Sigmoid colon (tissue), 6 donors: ENCODE measurements at regions not wholly inside any gene's neighbourhood (a gene's known extent, or its start where the extent isn't known, plus 50 kb on each side); places are given as distances from the start of the nearest gene placed in this dataset.
A peak's percentile ranks its signal among the peaks of the same experiment; 100 is the strongest.

Experiments
- DNase-seq: peaks from one replicate; pipeline ENCODE4 v3.0.0-alpha.2; 2019
- H3K27ac ChIP-seq, 4 donors: fragments of 200-600 bp; sonication (generic); one replicate each; pipeline ENCODE4 v1.5.1; 2016 to 2019; ENCODE audit warnings: mild to moderate bottlenecking in 1 of 4
- H3K27me3 ChIP-seq, 3 donors: fragments of 200-600 bp; sonication (generic); one replicate each; pipeline ENCODE4 v1.5.1; 2019; ENCODE audit warnings: mild to moderate bottlenecking in 1 of 3
- H3K36me3 ChIP-seq, 4 donors: fragments of 200-600 bp; sonication (generic); one replicate each; pipeline ENCODE4 v1.5.1; 2016 to 2019
- H3K4me1 ChIP-seq, 4 donors: fragments of 200-600 bp; sonication (generic); one replicate each; pipeline ENCODE4 v1.5.1; 2017 to 2019
- H3K4me3 ChIP-seq, 4 donors: fragments of 200-600 bp; sonication (generic); one replicate each; pipeline ENCODE4 v1.5.1; 2017 to 2019; ENCODE audit warnings: mild to moderate bottlenecking in 2 of 4, moderate library complexity in 1 of 4
- H3K9me3 ChIP-seq, 4 donors: fragments of 200-600 bp in 3 of 4; sonication (generic) in 3 of 4; one replicate each; pipeline versions ENCODE4 v1.5.1 to v1.6.1; 2013 to 2019
- EP300 ChIP-seq, 4 donors: sonication (generic); formaldehyde crosslinking; IDR thresholded peaks; one replicate each; pipeline ENCODE4 v1.6.1; 2017; ENCODE audit warnings: antibody characterized with exemption in 4 of 4
- POLR2A ChIP-seq, 2 donors: fragments of 450-650 bp; IDR thresholded peaks; one replicate each; pipeline ENCODE4 v1.6.1; 2016; ENCODE audit warnings: antibody characterized with exemption in 2 of 2, mild to moderate bottlenecking in 2 of 2, moderate library complexity in 2 of 2
- POLR2AphosphoS5 ChIP-seq, 4 donors: sonication (generic); formaldehyde crosslinking; IDR thresholded peaks; one replicate each; pipeline ENCODE4 v1.6.1; 2017; ENCODE audit warnings: antibody characterized with exemption in 4 of 4
- WGBS, 2 donors: extraction: QIAGEN DNeasy Blood & Tissue Kit; methylation state at CpG; one replicate each; pipeline ENCODE4 v1.1.7; 2013; 5-methylcytosine and 5-hydroxymethylcytosine counted together
- intact Hi-C: fragments of 100-400 bp; cut with DNase I; formaldehyde crosslinking; loops from one replicate; pipeline ENCODE4 v1.15.1; 2023
- TF ChIP-seq, protein P1 (sequence below), 4 experiments: fragments of 450-650 bp in 3 of 4; fragments of 200-600 bp in 1 of 4; IDR thresholded peaks; one replicate each; pipeline ENCODE4 v1.5.1; 2016 to 2019; ENCODE audit warnings: antibody characterized with exemption in 4 of 4, mild to moderate bottlenecking in 3 of 4, moderate library complexity in 2 of 4
- donor health status: healthy with polysubstance abuse.
- donor health status: healthy.

DNA sequence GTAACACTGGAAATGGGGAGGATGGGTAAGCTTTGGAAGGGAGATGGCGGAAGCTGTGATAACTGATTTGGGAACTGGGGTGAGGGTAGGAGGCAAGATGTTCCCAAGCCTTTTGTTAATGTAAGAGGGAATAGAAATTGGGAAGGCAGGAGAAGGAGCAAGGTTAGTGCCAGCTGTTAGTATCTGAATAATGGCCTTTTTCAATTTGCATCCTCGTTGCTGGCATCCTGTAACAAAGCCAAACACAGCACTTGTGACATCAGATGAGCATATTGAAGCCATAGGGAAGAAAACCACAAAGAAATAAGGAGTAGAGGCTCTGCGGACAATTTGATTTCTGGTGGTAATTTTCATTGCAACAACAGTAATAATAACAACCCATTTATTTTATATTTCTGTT lies 70.9 kb upstream of the CLMP start:
- no peak for DNase-seq
- no peaks in the 10 kb centered on the region for H3K36me3 ChIP-seq
- no peak for TF ChIP-seq EP300 (IDR thresholded peaks at IDR 0.05)
- TF ChIP-seq, protein P1, sequence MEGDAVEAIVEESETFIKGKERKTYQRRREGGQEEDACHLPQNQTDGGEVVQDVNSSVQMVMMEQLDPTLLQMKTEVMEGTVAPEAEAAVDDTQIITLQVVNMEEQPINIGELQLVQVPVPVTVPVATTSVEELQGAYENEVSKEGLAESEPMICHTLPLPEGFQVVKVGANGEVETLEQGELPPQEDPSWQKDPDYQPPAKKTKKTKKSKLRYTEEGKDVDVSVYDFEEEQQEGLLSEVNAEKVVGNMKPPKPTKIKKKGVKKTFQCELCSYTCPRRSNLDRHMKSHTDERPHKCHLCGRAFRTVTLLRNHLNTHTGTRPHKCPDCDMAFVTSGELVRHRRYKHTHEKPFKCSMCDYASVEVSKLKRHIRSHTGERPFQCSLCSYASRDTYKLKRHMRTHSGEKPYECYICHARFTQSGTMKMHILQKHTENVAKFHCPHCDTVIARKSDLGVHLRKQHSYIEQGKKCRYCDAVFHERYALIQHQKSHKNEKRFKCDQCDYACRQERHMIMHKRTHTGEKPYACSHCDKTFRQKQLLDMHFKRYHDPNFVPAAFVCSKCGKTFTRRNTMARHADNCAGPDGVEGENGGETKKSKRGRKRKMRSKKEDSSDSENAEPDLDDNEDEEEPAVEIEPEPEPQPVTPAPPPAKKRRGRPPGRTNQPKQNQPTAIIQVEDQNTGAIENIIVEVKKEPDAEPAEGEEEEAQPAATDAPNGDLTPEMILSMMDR (IDR thresholded peaks at IDR 0.05), result no peak
- no peak for TF ChIP-seq POLR2AphosphoS5 (IDR thresholded peaks at IDR 0.05)
- no peak for TF ChIP-seq POLR2A (IDR thresholded peaks at IDR 0.05)
- peaks cover 0 to 8% (median 5%) of the 10 kb centered on the region in 4 donors for H3K4me1 ChIP-seq
- no peaks in the 10 kb centered on the region for H3K9me3 ChIP-seq
- intact Hi-C loops, result no loop called here
- H3K27me3 ChIP-seq, result no peaks in the 10 kb centered on the region
- no peak overlapping the region for H3K4me3 ChIP-seq
- no peak overlapping the region for H3K27ac ChIP-seq
- 76 to 83% methylated on average over 3 of the region's 3 CpGs for WGBS, 2 donors

DNA sequence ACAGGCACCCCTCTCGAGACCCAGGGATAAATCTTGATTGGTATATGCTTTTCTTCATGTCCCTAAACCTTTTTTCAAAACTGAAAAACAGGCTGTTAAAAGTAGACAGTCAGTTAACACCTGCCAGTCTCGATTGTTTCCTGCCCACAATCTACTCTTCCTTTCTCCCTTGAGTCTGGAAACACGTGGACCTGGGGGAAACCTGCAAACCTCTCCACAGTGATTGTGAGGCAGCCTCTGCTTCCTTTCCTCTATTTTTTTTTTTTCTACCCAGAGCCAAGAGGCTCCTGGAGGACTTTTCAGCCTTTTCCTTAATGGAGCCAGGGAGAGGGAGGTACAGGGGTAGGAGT lies 69.4 kb upstream of the CLMP start:
- H3K36me3 ChIP-seq, result no peaks in the 10 kb centered on the region
- H3K4me3 ChIP-seq, result no peak overlapping the region
- intact Hi-C loops, result no loop called here
- no peaks in the 10 kb centered on the region for H3K27me3 ChIP-seq
- TF ChIP-seq POLR2AphosphoS5 (IDR thresholded peaks at IDR 0.05), result no peak
- no peak for TF ChIP-seq EP300 (IDR thresholded peaks at IDR 0.05)
- TF ChIP-seq POLR2A (IDR thresholded peaks at IDR 0.05), result no peak
- TF ChIP-seq, protein P1 (IDR thresholded peaks at IDR 0.05), result no peak
- no peaks in the 10 kb centered on the region for H3K9me3 ChIP-seq
- no peak overlapping the region for H3K27ac ChIP-seq
- WGBS, 2 donors, result 19 to 21% methylated on average over 3 of the region's 3 CpGs
- H3K4me1 ChIP-seq, result peaks cover 0 to 9% (median 5%) of the 10 kb centered on the region in 4 donors
- DNase-seq, result no peak

DNA sequence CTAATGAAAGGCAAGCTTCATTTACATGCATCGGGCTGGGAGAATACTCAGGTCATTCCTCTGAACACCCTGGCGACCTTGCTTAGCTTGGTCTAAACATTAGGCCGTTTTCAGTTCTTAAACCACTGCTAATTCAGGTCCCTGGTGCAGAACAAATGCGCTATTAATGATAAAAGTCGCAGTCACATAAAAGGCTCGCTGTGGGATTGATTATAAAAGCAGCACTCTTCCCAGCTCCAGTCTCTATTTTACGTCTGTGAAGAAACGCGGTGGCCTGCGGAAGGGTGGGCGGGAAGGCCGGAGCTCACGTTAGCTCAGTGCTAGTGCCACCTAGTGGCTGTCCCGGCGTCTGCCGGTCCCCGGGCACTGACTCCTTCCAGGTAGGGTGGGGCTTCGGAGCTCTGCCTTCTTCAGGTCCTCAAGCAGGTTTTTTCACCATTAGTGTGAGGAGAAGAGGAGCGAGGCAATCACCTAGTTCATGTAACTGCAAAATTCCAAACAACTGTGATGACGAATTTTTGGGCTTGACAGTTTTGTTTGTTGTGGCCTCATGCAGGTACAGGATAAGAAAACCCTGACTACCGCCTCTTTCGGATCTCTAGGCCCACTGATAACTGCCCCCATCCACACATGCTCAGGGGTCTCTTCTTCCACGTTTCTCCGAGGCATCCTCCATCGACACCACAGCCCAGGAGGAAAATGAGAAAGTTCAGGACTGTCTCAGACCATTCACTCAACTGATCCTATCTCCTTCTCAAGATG lies 66.5 kb upstream of the CLMP start:
- peak overlapping the region in 1 of 4 donors; percentile 16 for H3K27ac ChIP-seq
- peak; percentile 91 for DNase-seq
- no peaks in the 10 kb centered on the region for H3K27me3 ChIP-seq
- H3K4me1 ChIP-seq, result peaks cover 0 to 9% (median 5%) of the 10 kb centered on the region in 4 donors
- TF ChIP-seq, protein P1 (IDR thresholded peaks at IDR 0.05), result peak; percentile 73 to 92 (median 78)
- TF ChIP-seq POLR2AphosphoS5 (IDR thresholded peaks at IDR 0.05), result peak in 1 of 4 donors; percentile 20
- no peak for TF ChIP-seq POLR2A (IDR thresholded peaks at IDR 0.05)
- no peaks in the 10 kb centered on the region for H3K36me3 ChIP-seq
- peaks cover 0 to 3% (median 0%) of the 10 kb centered on the region in 4 donors for H3K9me3 ChIP-seq
- peak overlapping the region in 3 of 4 donors; percentile 22 to 32 (median 31) for H3K4me3 ChIP-seq
- intact Hi-C loops, result no loop called here
- WGBS, 2 donors, result 17 to 22% methylated on average over 25 of the region's 25 CpGs

DNA sequence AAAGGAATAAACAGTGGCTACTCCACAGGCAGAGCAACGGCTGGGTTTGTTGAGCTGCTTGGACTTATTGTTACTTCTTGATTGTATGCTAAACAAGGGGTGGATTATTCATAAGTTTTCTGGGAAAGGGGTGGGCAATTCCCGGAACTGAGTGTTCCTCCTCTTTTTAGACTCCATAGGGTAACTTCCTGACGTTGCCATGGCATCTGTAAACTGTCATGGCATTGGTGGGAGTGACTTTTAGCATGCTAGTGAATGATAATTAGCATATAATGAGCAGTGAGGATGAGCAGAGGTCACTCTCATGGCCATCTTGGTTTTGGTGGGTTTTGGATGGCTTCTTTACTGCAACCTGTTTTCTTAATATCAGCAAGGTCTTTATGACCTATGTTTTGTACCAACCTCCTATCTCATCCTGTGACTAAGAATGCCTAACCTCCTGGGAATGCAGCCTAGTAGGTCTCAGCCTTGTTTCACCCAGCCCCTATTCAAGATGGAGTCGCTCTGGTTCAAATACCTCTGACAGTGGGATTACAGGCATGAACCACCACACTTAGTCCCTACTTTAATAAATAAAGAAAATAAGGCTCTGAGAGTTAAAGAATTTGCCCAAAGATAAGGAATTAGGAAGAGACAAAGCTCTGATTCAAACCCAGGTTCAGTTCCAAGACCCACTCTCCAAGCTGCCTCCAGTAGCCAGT lies 65.6 kb upstream of the CLMP start:
- Histone ChIP-seq H3K9me3 (peaks cover 0 to 3% (median 0%) of the 10 kb centered on the region in 4 donors), H3K4me3 (peak overlapping the region in 1 of 4 donors; percentile 31), H3K36me3 (no peaks in the 10 kb centered on the region), H3K4me1 (peaks cover 0 to 9% (median 5%) of the 10 kb centered on the region in 4 donors), H3K27me3 (no peaks in the 10 kb centered on the region), H3K27ac (no peak overlapping the region)
- WGBS, 2 donors, result 66 to 74% methylated on average over 4 of the region's 4 CpGs
- no peak for DNase-seq
- TF ChIP-seq EP300 (IDR thresholded peaks at IDR 0.05), result no peak
- TF ChIP-seq POLR2A (IDR thresholded peaks at IDR 0.05), result no peak
- TF ChIP-seq, protein P1 (IDR thresholded peaks at IDR 0.05), result no peak
- no peak for TF ChIP-seq POLR2AphosphoS5 (IDR thresholded peaks at IDR 0.05)
- intact Hi-C loops, result no loop called here
